GM23338 (cell line): ENCODE measurements at regions not wholly inside any gene's neighbourhood (a gene's known extent, or its start where the extent isn't known, plus 50 kb on each side); places are given as distances from the start of the nearest gene placed in this dataset.

ENCODE experiments used
- CREB1 ChIP-seq: fragments of 250-450 bp; sonication (Bioruptor Pico); IDR thresholded peaks from 2 replicates; pipeline ENCODE4 v1.5.0; 2020; ENCODE audit warnings: low read depth, mild to moderate bottlenecking, moderate library complexity
- EZH2 ChIP-seq: fragments of 200-600 bp; sonication (generic); IDR thresholded peaks from one replicate; pipeline ENCODE4 v1.8.0; 2017; ENCODE audit warnings: antibody characterized with exemption, mild to moderate bottlenecking, low read depth; ENCODE audit not compliant: unreplicated experiment
- EZH2phosphoT487 ChIP-seq: fragments of 200-600 bp; sonication (generic); IDR thresholded peaks from one replicate; pipeline ENCODE4 v1.8.1; 2018; ENCODE audit warnings: antibody characterized with exemption; ENCODE audit not compliant: unreplicated experiment
- JUNB ChIP-seq: IDR thresholded peaks from one replicate; pipeline ENCODE4 v1.6.1; 2016; ENCODE audit warnings: antibody characterized with exemption; ENCODE audit not compliant: unreplicated experiment
- NANOG ChIP-seq: IDR thresholded peaks from 2 replicates; pipeline ENCODE4 v1.6.1; 2016; ENCODE audit warnings: antibody characterized with exemption, borderline replicate concordance
- POLR2AphosphoS5 ChIP-seq: IDR thresholded peaks from 2 replicates; pipeline ENCODE4 v1.6.1; 2016; ENCODE audit warnings: antibody characterized with exemption, low read depth
- STAT1 ChIP-seq: IDR thresholded peaks from one replicate; pipeline ENCODE4 v1.6.1; 2016; ENCODE audit warnings: antibody characterized with exemption; ENCODE audit not compliant: unreplicated experiment
- ZNF114 ChIP-seq: fragments of 250-450 bp; sonication (Bioruptor Pico); IDR thresholded peaks from 2 replicates; pipeline ENCODE4 v1.5.0; 2020; ENCODE audit warnings: mild to moderate bottlenecking, moderate library complexity
- TF ChIP-seq, protein P1 (sequence below), 2 experiments: fragments of 200-600 bp in 1 of 2; sonication (generic) in 1 of 2; conservative IDR thresholded peaks; 2 replicates each; pipeline versions ENCODE4 v1.5.1 to v1.6.1; 2016 to 2017; ENCODE audit warnings: antibody characterized with exemption in 2 of 2, low read depth in 2 of 2, mild to moderate bottlenecking in 2 of 2, moderate library complexity in 1 of 2
- TF ChIP-seq, protein P2 (sequence below): IDR thresholded peaks from one replicate; pipeline ENCODE4 v1.6.1; 2018; ENCODE audit warnings: antibody characterized with exemption; ENCODE audit not compliant: unreplicated experiment

DNA sequence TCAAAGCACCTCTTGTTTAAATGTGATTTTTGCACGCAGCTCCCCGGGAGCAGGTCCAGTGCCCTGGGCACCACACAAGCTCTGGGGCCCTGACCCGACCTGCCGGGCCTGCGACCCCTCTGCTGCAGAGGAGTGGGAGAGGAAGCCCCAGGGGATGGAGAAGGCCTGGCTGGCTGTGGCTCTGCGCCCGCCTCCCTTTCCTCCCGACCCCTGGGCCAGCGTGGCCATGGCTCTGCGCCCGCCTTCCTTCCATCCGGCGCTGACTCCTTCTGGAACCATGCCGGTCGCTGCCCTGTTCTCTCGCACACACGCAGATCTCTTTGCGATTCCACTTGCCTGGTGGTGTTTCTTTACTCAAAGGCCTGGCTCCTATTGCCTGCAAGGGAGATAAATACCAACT is 166.5 kb upstream of the SALL3 start:
- no peak for TF ChIP-seq EZH2
- TF ChIP-seq, protein P1, sequence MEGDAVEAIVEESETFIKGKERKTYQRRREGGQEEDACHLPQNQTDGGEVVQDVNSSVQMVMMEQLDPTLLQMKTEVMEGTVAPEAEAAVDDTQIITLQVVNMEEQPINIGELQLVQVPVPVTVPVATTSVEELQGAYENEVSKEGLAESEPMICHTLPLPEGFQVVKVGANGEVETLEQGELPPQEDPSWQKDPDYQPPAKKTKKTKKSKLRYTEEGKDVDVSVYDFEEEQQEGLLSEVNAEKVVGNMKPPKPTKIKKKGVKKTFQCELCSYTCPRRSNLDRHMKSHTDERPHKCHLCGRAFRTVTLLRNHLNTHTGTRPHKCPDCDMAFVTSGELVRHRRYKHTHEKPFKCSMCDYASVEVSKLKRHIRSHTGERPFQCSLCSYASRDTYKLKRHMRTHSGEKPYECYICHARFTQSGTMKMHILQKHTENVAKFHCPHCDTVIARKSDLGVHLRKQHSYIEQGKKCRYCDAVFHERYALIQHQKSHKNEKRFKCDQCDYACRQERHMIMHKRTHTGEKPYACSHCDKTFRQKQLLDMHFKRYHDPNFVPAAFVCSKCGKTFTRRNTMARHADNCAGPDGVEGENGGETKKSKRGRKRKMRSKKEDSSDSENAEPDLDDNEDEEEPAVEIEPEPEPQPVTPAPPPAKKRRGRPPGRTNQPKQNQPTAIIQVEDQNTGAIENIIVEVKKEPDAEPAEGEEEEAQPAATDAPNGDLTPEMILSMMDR (conservative IDR thresholded peaks at IDR 0.05; ENCODE audit: low read depth in 2 of 2), result no peak
- no peak for TF ChIP-seq CREB1
- TF ChIP-seq EZH2phosphoT487, result no peak
- no peak for TF ChIP-seq JUNB
- TF ChIP-seq, protein P2, sequence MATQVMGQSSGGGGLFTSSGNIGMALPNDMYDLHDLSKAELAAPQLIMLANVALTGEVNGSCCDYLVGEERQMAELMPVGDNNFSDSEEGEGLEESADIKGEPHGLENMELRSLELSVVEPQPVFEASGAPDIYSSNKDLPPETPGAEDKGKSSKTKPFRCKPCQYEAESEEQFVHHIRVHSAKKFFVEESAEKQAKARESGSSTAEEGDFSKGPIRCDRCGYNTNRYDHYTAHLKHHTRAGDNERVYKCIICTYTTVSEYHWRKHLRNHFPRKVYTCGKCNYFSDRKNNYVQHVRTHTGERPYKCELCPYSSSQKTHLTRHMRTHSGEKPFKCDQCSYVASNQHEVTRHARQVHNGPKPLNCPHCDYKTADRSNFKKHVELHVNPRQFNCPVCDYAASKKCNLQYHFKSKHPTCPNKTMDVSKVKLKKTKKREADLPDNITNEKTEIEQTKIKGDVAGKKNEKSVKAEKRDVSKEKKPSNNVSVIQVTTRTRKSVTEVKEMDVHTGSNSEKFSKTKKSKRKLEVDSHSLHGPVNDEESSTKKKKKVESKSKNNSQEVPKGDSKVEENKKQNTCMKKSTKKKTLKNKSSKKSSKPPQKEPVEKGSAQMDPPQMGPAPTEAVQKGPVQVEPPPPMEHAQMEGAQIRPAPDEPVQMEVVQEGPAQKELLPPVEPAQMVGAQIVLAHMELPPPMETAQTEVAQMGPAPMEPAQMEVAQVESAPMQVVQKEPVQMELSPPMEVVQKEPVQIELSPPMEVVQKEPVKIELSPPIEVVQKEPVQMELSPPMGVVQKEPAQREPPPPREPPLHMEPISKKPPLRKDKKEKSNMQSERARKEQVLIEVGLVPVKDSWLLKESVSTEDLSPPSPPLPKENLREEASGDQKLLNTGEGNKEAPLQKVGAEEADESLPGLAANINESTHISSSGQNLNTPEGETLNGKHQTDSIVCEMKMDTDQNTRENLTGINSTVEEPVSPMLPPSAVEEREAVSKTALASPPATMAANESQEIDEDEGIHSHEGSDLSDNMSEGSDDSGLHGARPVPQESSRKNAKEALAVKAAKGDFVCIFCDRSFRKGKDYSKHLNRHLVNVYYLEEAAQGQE, result no peak
- TF ChIP-seq POLR2AphosphoS5, result no peak
- no peak for TF ChIP-seq STAT1
- TF ChIP-seq NANOG, result no peak
- TF ChIP-seq ZNF114 (CRISPR knock-in tag), result no peak
